ENCODE measurements at regions not wholly inside any gene's neighbourhood (a gene's known extent, or its start where the extent isn't known, plus 50 kb on each side); places are given as distances from the start of the nearest gene placed in this dataset.

GRCh38 chr1:189834813-189835212 lies 642.9 kb downstream of the BRINP3 start:
- no peak for DNase-seq

- no peak for DNase-seq
Measured at GRCh38 chr1:189847613-189848012, 630.1 kb downstream of the BRINP3 start.

GRCh38 chr1:189851806-189852367 lies 625.8 kb downstream of the BRINP3 start:
- peak; percentile 76 for DNase-seq

GRCh38 chr1:189859385-189859977 lies 618.2 kb downstream of the BRINP3 start:
- DNase-seq, result no peak

- no peak for DNase-seq
Measured at GRCh38 chr1:189866606-189867005, 611.1 kb downstream of the BRINP3 start.

GRCh38 chr1:189868021-189868420 lies 609.6 kb downstream of the BRINP3 start:
- DNase-seq, result no peak

- DNase-seq, result no peak
Measured at GRCh38 chr1:189874715-189875435, 602.8 kb downstream of the BRINP3 start.

- DNase-seq, result no peak
Measured at GRCh38 chr1:189880135-189880534, 597.5 kb downstream of the BRINP3 start.

- DNase-seq, result peak; percentile 47
Measured at GRCh38 chr1:189899686-189900425, 577.8 kb downstream of the BRINP3 start.

- DNase-seq, result no peak
Measured at GRCh38 chr1:189904509-189904908, 573.2 kb downstream of the BRINP3 start.

GRCh38 chr1:189908113-189908512 lies 569.6 kb downstream of the BRINP3 start:
- DNase-seq, result no peak

GRCh38 chr1:189921613-189922012 lies 556.1 kb downstream of the BRINP3 start:
- DNase-seq, result no peak

GRCh38 chr1:189927641-189928040 lies 550.0 kb downstream of the BRINP3 start:
- DNase-seq, result no peak

GRCh38 chr1:189929501-189930099 lies 548.1 kb downstream of the BRINP3 start:
- DNase-seq, result no peak

- DNase-seq, result no peak
Measured at GRCh38 chr1:189936861-189937260, 540.8 kb downstream of the BRINP3 start.

- peak; percentile 65 for DNase-seq
Measured at GRCh38 chr1:189939967-189940366, 537.7 kb downstream of the BRINP3 start.

- DNase-seq, result no peak
Measured at GRCh38 chr1:189941922-189942321, 535.7 kb downstream of the BRINP3 start.

GRCh38 chr1:189958756-189959155 lies 518.9 kb downstream of the BRINP3 start:
- DNase-seq, result no peak

- DNase-seq, result no peak
Measured at GRCh38 chr1:189960769-189961168, 516.9 kb downstream of the BRINP3 start.

- no peak for DNase-seq
Measured at GRCh38 chr1:189962181-189962580, 515.5 kb downstream of the BRINP3 start.

- no peak for DNase-seq
Measured at GRCh38 chr1:189970331-189971230, 507.1 kb downstream of the BRINP3 start.

- DNase-seq, result no peak
Measured at GRCh38 chr1:189971656-189972055, 506.0 kb downstream of the BRINP3 start.
